ENCODE measurements at regions not wholly inside any gene's neighbourhood (a gene's known extent, or its start where the extent isn't known, plus 50 kb on each side); places are given as distances from the start of the nearest gene placed in this dataset.
"Not testable (repeated sequence)": the region's sequence is repeated elsewhere in the genome, so short reads cannot be mapped to it uniquely, and the experiment has no call there.

DNA sequence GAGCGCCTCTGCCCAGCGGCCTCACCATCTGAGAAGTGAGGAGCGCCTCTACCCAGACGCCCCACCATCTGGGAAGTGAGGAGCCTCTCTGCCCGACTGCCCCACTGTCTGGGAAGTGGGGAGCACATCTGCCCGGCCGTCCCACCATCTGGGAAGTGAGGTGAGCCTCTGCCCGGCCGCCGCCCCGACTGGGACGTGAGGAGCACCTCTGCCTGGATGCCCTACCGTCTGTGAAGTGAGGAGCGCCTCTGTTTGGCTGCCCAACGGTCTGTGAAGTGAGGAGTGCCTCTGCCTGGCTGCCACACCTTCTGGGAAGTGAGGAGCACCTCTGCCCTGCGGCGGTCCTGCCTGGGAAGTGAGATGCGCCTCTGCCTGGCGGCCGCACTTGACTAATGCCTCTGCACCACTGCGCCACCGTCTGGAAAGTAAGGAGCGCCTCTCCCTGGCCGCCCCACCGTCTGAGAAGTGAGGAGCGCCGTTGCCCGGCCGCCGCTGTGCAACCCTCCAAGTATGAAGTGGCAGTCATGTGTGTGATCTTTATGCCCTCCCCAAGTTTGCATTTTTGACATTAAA lies 851.7 kb downstream of the NAP1L3 start:
- TF ChIP-seq, protein P1, sequence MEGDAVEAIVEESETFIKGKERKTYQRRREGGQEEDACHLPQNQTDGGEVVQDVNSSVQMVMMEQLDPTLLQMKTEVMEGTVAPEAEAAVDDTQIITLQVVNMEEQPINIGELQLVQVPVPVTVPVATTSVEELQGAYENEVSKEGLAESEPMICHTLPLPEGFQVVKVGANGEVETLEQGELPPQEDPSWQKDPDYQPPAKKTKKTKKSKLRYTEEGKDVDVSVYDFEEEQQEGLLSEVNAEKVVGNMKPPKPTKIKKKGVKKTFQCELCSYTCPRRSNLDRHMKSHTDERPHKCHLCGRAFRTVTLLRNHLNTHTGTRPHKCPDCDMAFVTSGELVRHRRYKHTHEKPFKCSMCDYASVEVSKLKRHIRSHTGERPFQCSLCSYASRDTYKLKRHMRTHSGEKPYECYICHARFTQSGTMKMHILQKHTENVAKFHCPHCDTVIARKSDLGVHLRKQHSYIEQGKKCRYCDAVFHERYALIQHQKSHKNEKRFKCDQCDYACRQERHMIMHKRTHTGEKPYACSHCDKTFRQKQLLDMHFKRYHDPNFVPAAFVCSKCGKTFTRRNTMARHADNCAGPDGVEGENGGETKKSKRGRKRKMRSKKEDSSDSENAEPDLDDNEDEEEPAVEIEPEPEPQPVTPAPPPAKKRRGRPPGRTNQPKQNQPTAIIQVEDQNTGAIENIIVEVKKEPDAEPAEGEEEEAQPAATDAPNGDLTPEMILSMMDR (IDR thresholded peaks at IDR 0.05 in 2 of 3, conservative IDR thresholded peaks at IDR 0.05 in 1 of 3; ENCODE audit: control insufficient read depth in 2 of 3, extremely low read depth in 1 of 3, insufficient read depth in 1 of 3, low read depth in 3 of 3, low read length in 3 of 3), result not testable (repeated sequence)
- not testable (repeated sequence) for TF ChIP-seq EP300 (IDR thresholded peaks at IDR 0.05; ENCODE audit: borderline replicate concordance in 1 of 2, control insufficient read depth in 1 of 2, low read depth in 2 of 2, low read length in 2 of 2); RCOR1 (conservative IDR thresholded peaks at IDR 0.05; ENCODE audit: low read depth, low read length); JUNB (IDR thresholded peaks at IDR 0.05); SUZ12 (IDR thresholded peaks at IDR 0.05; ENCODE audit: unreplicated experiment); POLR2A (IDR thresholded peaks at IDR 0.05; ENCODE audit: low read depth, low read length); ATF3 (IDR thresholded peaks at IDR 0.05; ENCODE audit: borderline replicate concordance, extremely low read depth, low read depth, low read length); CBX3 (IDR thresholded peaks at IDR 0.05; ENCODE audit: borderline replicate concordance, low read depth); POLR2AphosphoS5 (IDR thresholded peaks at IDR 0.05; ENCODE audit: low read length); FOXK2 (IDR thresholded peaks at IDR 0.05); TBL1XR1 (IDR thresholded peaks at IDR 0.05; ENCODE audit: low read depth, low read length); RAD21 (IDR thresholded peaks at IDR 0.05; ENCODE audit: insufficient read depth, low read depth, low read length); TARDBP (IDR thresholded peaks at IDR 0.05; ENCODE audit: borderline replicate concordance)
- TF ChIP-seq, protein P2, sequence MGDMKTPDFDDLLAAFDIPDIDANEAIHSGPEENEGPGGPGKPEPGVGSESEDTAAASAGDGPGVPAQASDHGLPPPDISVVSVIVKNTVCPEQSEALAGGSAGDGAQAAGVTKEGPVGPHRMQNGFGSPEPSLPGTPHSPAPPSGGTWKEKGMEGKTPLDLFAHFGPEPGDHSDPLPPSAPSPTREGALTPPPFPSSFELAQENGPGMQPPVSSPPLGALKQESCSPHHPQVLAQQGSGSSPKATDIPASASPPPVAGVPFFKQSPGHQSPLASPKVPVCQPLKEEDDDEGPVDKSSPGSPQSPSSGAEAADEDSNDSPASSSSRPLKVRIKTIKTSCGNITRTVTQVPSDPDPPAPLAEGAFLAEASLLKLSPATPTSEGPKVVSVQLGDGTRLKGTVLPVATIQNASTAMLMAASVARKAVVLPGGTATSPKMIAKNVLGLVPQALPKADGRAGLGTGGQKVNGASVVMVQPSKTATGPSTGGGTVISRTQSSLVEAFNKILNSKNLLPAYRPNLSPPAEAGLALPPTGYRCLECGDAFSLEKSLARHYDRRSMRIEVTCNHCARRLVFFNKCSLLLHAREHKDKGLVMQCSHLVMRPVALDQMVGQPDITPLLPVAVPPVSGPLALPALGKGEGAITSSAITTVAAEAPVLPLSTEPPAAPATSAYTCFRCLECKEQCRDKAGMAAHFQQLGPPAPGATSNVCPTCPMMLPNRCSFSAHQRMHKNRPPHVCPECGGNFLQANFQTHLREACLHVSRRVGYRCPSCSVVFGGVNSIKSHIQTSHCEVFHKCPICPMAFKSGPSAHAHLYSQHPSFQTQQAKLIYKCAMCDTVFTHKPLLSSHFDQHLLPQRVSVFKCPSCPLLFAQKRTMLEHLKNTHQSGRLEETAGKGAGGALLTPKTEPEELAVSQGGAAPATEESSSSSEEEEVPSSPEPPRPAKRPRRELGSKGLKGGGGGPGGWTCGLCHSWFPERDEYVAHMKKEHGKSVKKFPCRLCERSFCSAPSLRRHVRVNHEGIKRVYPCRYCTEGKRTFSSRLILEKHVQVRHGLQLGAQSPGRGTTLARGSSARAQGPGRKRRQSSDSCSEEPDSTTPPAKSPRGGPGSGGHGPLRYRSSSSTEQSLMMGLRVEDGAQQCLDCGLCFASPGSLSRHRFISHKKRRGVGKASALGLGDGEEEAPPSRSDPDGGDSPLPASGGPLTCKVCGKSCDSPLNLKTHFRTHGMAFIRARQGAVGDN (IDR thresholded peaks at IDR 0.05), result not testable (repeated sequence)
